Esophagus squamous epithelium (tissue), 5 donors: ENCODE measurements at regions not wholly inside any gene's neighbourhood (a gene's known extent, or its start where the extent isn't known, plus 50 kb on each side); places are given as distances from the start of the nearest gene placed in this dataset.

Source experiments
- DNase-seq: peaks from one replicate; lab custom pipeline; 2025; lab: John Stamatoyannopoulos, UW
- H3K27ac ChIP-seq, 4 donors: fragments of 200-600 bp; sonication (generic); one replicate each; pipeline ENCODE4 v1.5.1; 2016 to 2019; ENCODE audit warnings: mild to moderate bottlenecking in 1 of 4
- H3K27me3 ChIP-seq, 4 donors: fragments of 200-600 bp; sonication (generic); 1 replicate in 3 of 4; 2 replicates in 1 of 4; pipeline versions ENCODE4 v1.5.1 to v1.6.0; 2017 to 2021; ENCODE audit warnings: antibody characterized with exemption in 1 of 4
- H3K36me3 ChIP-seq, 3 donors: fragments of 200-600 bp; sonication (generic); one replicate each; pipeline ENCODE4 v1.5.1; 2016 to 2019
- H3K4me1 ChIP-seq, 3 donors: fragments of 200-600 bp; sonication (generic); one replicate each; pipeline ENCODE4 v1.5.1; 2017 to 2019
- H3K4me3 ChIP-seq, 4 donors: fragments of 200-600 bp; sonication (generic); 1 replicate in 3 of 4; 2 replicates in 1 of 4; pipeline ENCODE4 v1.5.1; 2016 to 2019; ENCODE audit warnings: mild to moderate bottlenecking in 2 of 4, moderate library complexity in 1 of 4
- H3K9me3 ChIP-seq, 3 donors: fragments of 200-600 bp; sonication (generic); one replicate each; pipeline ENCODE4 v1.5.1; 2016 to 2019
- CTCF ChIP-seq, 6 experiments: fragments of 450-650 bp in 4 of 6; fragments of 200-600 bp in 2 of 6; sonication (generic) in 2 of 6; IDR thresholded peaks; one replicate each; pipeline ENCODE4 v1.5.1; 2016 to 2019; ENCODE audit warnings: antibody characterized with exemption in 6 of 6, mild to moderate bottlenecking in 4 of 6, moderate library complexity in 4 of 6
- POLR2A ChIP-seq, 4 donors: fragments of 450-650 bp; IDR thresholded peaks; one replicate each; pipeline ENCODE4 v1.6.1; 2017; ENCODE audit warnings: antibody characterized with exemption in 4 of 4, mild to moderate bottlenecking in 4 of 4, moderate library complexity in 3 of 4
- WGBS, 2 donors: methylation state at CpG; one replicate each; pipeline ENCODE4 v1.1.5; 2018; 5-methylcytosine and 5-hydroxymethylcytosine counted together
- intact Hi-C: fragments of 100-400 bp; cut with DNase I; formaldehyde crosslinking; loops from one replicate; pipeline ENCODE4 v1.15.0; 2022
- donor health status: DM: yes; HTN: yes; CAD: no.

- no peak for TF ChIP-seq POLR2A (IDR thresholded peaks at IDR 0.05)
Observed at GRCh38 chr6:14366872-14367271, 249.3 kb downstream of the CD83 start.

DNA sequence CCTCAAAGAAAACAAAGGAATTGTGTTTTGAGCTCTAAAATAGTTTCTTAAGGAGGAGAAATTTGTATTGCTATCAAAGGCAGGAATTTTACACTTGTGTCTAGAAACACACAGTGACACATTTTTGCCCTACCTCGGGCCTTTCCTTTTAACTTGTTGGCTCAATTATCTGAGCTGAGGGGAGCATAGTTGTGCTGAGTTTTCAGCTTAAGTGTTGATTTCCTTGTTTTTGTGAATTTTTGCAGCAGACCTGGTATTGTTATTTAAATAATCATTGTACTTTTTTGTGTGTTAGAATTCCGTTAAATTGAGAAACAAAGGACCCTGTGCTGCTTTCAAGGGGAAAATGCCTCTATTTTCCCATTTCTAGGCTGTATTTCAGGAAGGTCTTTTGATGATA, 249.7 kb downstream of the CD83 start:
- WGBS, 2 donors: 72 to 84% methylated on average over 2 of the region's 2 CpGs
- intact Hi-C loops: no loop called here

More at GRCh38 chr6:14366872-14367271, 249.3 kb downstream of the CD83 start:
- WGBS, 2 donors: 63 to 90% methylated on average over 4 of the region's 4 CpGs
- H3K4me1 ChIP-seq: no peaks in the 10 kb centered on the region
- H3K27ac ChIP-seq: no peak overlapping the region
- no peaks in the 10 kb centered on the region for H3K9me3 ChIP-seq
- H3K27me3 ChIP-seq: no peaks in the 10 kb centered on the region
- no peak for DNase-seq
- no peak overlapping the region for H3K4me3 ChIP-seq
- intact Hi-C loops: no loop called here
- H3K36me3 ChIP-seq: no peaks in the 10 kb centered on the region

GRCh38 chr6:14369717-14370116, 252.1 kb downstream of the CD83 start:
- 86 to 91% methylated on average over 3 of the region's 3 CpGs for WGBS, 2 donors
- H3K36me3 ChIP-seq: no peaks in the 10 kb centered on the region
- H3K27ac ChIP-seq: no peak overlapping the region
- H3K4me1 ChIP-seq: no peaks in the 10 kb centered on the region
- TF ChIP-seq POLR2A (IDR thresholded peaks at IDR 0.05): no peak
- no peak for TF ChIP-seq CTCF (IDR thresholded peaks at IDR 0.05)
- H3K9me3 ChIP-seq: no peaks in the 10 kb centered on the region
- H3K27me3 ChIP-seq: no peaks in the 10 kb centered on the region
- no peak for DNase-seq
- no peak overlapping the region for H3K4me3 ChIP-seq
- intact Hi-C loops: no loop called here

More for the DNA sequence above, 249.7 kb downstream of the CD83 start:
- TF ChIP-seq POLR2A (IDR thresholded peaks at IDR 0.05) (no peak), CTCF (IDR thresholded peaks at IDR 0.05) (no peak)
- Histone ChIP-seq H3K36me3 (no peaks in the 10 kb centered on the region), H3K27ac (no peak overlapping the region), H3K4me1 (no peaks in the 10 kb centered on the region), H3K9me3 (no peaks in the 10 kb centered on the region), H3K4me3 (no peak overlapping the region), H3K27me3 (no peaks in the 10 kb centered on the region)
- DNase-seq: no peak

GRCh38 chr6:14371530-14371929, 254.0 kb downstream of the CD83 start:
- DNase-seq: no peak
- Histone ChIP-seq H3K27ac (no peak overlapping the region), H3K27me3 (no peaks in the 10 kb centered on the region), H3K9me3 (no peaks in the 10 kb centered on the region), H3K4me3 (no peak overlapping the region), H3K4me1 (no peaks in the 10 kb centered on the region), H3K36me3 (no peaks in the 10 kb centered on the region)
- 71% methylated on average over 3 of the region's 3 CpGs for WGBS, 2 donors
- intact Hi-C loops: no loop called here
- TF ChIP-seq CTCF (IDR thresholded peaks at IDR 0.05) (no peak), POLR2A (IDR thresholded peaks at IDR 0.05) (no peak)

- Histone ChIP-seq H3K4me1 (no peaks in the 10 kb centered on the region), H3K9me3 (no peaks in the 10 kb centered on the region), H3K27ac (no peak overlapping the region), H3K4me3 (no peak overlapping the region), H3K27me3 (no peaks in the 10 kb centered on the region), H3K36me3 (no peaks in the 10 kb centered on the region)
- TF ChIP-seq POLR2A (IDR thresholded peaks at IDR 0.05) (no peak), CTCF (IDR thresholded peaks at IDR 0.05) (no peak)
- 61 to 76% methylated on average over 6 to 7 of the region's 7 CpGs for WGBS, 2 donors
- intact Hi-C loops: no loop called here
- DNase-seq: no peak
Observed at GRCh38 chr6:14372734-14373489, 255.3 kb downstream of the CD83 start.
